SW 1271 (cell line): ENCODE measurements at regions not wholly inside any gene's neighbourhood (a gene's known extent, or its start where the extent isn't known, plus 50 kb on each side); places are given as distances from the start of the nearest gene placed in this dataset.
A peak's percentile ranks its signal among the peaks of the same experiment; 100 is the strongest.

ENCODE experiments used
- DNase-seq, 2 experiments: peaks; one replicate each; lab custom pipeline; 2025; lab: John Stamatoyannopoulos, UW

DNA sequence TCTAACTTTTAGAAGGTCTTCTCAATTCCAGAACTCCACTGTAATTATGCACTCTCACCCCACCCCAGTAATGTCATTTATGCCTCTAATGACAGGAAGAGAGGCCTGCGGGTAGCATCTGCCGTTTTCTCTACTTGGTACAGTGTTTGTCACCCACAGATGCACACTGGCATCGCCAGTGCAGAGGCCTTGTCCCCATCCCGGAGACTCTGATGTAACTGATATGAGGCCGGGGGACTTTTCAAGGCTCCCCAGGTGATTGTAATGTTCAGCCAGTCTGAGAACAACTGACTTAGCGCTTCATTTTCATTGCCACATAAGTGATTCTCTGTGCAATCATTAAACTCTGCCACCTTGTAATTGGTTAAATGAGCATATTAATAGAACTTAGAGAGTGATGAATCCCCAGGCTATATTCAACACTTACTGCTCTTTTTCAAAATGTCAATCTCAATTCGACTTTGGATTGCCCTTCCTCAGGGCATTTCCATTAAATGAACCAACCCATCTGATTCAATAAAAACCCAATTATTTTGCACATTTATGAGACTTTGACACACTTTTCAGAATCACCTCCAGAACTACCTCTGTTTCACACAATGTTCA, 113.2 kb downstream of the HERPUD2 start:
- no peak for DNase-seq

DNA sequence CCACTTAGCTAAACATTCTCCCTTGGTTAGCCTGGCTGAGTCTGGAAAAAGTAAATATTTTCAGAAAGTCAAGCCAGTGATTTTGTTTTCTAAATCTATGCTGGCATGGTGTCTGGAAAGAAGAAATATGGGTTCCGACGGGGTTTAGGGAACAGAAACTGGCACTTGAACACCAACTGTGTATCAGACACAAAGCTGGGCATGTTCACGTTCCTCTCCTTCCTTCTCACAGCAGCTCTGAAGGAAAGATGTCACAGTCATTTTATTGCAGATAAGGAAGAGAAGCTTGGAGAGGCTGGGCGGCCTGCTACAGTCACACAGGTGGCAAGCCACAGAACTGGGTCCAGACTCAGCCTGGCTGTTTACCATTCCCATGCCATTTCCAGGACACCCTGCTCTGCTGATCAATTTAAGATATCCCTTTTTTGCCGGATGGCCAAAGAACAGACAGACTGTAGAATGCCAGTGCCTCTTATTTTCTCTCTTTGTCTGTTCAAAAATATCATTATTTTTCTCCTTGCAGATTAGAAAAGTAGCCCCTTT, 118.8 kb downstream of the HERPUD2 start:
- no peak for DNase-seq

DNA sequence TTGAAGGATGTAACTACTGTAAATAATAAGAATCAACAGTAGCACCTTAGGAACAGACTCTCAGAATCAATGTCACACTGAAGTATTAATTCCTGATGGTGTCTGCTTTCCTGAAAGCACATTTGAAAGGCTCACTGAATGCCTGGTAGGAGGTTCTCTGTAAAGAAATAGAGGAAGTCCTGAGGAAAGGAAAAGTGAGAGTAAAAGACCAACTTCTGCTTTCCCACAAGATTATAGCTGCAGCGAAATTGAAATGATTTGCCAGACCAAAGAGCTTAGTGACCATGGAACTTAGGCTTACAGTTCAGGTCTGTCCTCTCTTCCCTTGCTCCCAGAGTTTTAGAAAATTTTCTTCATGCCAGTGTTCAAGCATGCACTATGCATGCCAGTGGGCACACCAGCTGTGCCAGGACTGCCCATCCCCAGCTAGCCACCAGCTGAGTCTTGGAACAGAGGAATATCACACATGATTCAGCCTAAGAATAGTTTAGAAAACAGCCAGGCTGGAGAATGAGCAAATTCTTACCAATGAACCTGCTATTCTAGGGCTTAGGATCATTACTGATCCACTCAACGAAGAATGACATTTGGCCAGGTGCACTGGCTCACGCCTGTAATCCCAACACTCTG, 123.2 kb downstream of the HERPUD2 start:
- DNase-seq: no peak

DNA sequence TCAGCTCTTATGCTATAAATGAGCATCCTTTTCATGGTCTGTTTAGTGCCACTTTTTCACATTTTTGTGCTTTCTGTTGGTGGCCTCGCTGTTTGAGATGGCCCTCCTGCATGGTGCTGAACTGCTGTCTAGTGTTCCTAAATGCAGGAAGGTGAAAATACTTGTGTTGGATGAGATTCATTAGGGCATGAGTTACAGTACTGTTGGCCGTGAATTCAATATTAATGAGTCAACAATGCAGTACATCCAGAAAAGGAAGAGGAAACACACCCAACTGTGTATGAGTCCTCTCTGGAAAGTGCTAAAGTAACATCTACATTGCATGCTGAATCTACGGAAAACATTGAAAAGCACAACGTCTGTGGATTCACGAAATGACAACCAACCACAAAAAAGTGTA, 124.0 kb downstream of the HERPUD2 start:
- no peak for DNase-seq

DNA sequence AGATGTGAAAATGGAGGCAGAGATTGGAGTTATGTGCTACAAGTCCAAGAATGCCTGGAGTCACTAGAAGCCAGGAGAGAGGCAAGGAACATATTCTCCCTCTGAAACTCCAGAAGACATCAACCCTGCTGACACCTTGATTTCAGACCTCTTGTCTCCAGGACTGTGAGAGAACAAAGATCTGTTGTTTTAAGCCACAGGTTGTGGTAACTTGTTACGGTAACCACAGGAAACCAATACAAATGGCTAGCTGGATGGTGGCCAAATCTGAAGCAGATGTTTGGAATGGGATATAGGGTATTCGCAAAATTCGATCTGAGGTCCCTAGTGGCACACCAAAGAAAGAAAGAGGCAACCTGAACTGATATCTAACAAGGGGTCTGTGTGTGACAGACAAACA, 129.0 kb downstream of the HERPUD2 start:
- DNase-seq: no peak

DNA sequence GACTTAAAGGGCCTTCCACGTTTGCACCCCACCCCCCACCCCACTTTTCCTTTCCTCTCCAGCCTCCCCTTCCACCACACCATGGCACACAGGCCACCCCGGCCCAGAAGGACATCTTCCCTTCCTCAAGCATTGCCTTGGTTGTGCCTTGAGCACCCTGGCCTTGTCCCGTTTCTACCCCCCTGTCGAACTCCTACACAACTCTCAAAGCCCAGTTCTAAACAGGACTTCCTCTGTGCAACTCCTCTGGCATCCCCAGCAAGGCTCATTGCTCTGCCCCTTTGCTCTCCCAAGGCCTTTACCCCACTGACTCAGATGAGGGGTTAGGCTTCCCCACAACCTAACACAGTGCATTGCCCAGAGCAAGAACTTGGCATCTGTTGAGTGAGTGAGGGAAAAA, 136.1 kb downstream of the HERPUD2 start:
- no peak for DNase-seq

DNA sequence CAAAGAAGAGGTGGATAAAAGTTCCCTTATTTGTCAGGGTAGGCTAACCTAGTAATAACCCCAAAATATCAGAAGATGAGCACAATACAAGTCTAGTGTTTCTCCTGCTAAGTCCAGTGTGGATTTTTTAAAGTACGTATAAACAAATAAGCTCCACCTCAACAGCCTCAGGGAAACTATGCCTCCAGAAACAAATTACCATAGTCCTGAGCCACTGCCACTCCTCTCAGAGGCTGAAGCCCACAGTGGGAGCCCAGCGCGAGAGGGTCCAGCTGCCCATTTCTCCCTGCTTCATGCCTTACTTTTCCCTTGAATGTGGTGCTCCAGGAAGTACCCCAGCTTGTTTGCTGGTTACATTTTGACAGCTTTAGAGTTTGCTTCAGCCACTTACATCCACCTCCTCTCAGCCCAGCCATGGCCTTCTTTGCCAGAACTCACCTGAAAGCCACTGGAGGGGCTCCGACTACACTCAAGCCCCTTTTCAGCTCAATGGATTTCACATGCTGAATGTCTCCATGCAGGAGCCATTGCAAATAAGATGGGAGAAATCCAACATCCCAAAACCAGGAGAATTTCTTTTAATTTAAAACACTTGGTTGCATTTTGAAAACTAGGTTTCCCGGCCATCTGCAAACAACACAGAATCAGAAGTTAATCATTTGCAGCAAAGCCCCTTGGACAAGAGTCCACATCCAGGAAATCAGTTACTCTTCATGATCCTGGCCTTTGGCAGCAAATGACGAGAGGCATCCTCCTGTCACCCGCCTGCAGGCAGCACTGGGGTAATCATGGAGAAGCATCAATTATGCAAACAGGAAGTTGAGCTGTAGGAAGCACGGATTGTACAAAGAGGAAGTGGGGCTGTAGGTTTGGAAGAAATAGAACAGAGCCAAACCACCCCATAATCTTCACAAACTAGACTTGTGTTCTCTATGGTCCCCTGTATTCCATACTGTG, 138.1 kb downstream of the HERPUD2 start:
- no peak for DNase-seq

DNA sequence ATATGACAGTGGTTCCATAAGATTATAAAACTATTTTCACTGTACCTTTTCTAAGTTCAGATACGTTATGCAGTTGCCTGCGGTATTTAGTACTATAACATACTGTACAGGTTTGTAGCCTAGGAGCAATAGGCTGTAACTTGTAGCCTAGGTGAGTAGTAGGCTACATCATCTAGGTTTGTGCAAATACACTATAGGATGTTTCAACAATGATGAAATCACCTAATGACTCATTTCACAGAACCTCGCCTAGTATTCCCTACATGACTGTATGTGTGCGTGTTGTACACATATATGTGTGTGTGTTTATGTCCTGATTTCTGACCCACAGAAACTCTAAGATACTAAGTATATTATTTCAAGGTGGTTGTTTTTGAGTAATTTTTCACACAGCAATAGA, 139.0 kb downstream of the HERPUD2 start:
- no peak for DNase-seq

DNA sequence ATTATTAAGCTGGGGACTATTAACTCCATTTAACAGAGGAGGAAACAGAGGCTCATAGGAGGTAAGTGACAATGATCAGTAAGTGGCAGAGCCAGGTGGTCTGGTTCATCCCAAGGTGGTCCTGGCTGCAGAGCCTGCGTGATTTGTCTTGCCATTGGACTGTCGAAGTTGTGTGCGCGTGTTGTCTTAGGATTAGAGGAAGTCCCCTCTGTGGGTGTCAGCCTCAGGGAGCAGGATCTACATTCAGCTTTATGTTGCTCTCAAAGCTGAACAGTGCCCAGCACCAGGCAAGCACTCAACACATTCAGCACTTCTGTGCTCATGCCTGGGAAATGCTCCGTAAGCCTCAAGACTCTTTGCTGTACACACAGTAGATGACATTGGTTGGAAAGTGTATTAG, 139.5 kb downstream of the HERPUD2 start:
- no peak for DNase-seq

DNA sequence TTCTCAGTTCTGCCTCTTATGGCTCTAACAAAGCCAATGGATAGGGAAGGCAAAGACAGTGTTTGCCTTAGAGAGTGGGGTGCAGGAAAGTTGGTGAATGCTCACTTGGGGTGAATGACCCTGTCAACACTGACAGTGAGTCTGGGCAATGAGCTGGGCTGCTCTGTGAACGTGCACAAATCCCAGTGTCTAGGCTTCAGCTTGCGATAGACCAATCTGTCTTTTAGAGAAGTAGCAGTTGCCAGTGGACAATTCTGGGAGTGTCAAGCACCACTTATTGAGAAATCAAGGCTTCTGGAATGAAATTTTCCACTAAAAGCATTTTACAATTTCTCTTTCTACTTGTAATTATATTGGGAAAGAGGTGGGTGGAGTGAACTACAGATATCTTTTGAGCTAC, 141.4 kb downstream of the HERPUD2 start:
- no peak for DNase-seq

DNA sequence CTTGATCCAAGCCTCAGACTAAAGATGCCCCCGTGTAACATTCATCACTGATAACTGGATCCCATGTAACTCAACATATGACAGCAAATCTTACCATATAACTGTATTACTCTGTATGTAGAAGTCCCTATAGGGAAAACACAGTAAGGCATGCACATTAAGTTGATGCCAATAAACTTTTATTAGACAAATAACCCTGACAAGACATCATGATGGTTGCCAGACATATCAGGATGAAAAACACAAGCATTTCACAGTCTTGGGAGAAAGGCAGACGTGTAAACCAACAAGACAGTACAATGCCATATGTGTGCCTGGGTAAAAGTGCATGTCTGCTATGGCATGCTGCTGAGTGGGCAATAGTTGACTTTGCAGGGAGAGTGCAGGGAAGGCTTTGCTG, 142.2 kb downstream of the HERPUD2 start:
- DNase-seq: no peak

DNA sequence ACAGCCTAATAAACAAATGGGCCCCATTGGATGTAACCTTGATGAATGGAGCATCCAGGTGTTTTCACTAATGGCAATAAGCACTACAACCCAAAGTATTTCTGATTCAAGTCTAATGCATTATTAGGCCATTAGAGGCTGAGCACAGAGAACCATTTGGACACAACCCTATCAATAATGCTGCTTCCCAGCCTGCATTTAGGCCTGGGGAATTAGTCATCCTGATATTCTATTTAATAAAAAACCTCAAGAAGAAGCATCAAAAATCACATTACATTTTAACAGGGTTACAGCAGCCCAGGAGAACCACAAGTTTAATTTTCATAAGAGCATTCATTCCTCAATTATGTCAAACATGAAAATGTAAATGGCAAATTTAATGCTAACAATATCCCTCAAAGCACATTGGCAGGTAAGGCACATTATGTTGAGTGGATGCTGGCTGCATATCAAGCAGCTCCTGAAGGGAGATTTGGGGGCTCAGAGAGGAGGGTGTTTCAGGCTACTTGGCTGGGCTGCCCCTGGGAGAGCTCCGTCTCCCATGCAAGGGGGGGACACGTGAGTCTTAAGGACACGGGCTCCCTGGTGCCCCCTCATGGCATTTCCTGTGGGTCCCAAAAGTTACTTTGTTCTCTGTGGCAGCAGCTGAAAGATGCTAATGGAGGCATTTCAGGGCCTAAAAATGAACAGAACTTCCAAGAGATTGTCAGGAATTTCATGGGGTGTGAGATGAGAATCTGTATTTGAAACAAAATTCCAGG, 143.4 kb downstream of the HERPUD2 start:
- DNase-seq: no peak

DNA sequence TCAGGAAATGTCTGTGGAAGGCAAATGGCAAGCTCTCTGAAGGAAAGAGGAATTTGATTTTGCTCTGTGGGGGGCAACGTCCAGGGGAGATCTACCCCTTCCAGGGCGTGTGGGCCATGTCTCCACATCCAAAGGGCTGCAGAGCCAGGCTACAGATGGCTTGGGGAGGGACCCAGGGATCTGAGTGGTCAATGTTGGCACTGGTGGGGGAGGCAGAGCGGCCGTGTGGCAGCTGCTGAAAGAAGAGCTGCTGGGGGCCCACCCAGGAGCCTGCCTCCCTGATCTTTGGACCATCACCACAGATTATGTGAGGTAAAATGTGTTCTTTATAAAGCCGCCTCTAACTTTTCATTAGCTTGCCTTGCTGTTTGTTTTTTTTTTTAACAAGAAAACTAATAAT, 144.1 kb downstream of the HERPUD2 start:
- no peak for DNase-seq

DNA sequence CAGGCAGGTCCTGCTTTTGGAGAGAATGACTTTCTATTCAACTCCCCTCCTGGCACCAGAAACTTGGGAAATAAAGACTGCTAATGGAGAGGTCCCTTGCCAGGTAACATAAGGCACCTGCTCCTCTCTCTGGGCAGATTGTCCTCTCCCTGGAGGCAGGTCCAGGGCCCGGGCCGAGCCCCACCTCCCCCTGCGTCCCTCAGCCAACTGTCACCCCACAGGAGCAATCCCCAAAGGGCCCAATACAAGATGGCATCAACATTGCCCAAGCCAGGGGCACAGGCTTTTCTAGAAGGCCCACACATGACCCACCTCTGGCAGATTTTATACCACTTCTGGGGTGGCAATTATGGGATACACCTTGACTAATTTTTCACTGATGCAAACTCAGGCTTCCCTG, 145.2 kb downstream of the HERPUD2 start:
- no peak for DNase-seq

DNA sequence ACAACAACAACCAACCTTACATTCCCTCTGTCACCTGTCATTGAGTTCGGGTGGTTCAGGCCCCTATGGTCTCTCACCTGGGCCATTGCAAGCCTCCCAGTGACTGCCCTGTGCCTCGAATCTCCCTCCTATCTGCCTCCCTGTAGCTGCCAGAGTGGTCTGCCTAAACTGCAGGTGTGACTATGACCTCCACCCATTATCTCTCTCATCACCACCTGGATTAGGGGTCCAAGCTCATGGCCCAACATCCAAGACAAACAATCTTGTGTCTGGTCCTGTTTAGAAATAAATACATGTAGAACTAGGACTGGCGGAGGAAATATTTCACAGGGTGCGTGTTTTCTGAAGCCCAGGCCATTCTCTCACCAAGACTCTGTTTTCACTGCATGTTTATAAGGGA, 146.6 kb downstream of the HERPUD2 start:
- no peak for DNase-seq

DNA sequence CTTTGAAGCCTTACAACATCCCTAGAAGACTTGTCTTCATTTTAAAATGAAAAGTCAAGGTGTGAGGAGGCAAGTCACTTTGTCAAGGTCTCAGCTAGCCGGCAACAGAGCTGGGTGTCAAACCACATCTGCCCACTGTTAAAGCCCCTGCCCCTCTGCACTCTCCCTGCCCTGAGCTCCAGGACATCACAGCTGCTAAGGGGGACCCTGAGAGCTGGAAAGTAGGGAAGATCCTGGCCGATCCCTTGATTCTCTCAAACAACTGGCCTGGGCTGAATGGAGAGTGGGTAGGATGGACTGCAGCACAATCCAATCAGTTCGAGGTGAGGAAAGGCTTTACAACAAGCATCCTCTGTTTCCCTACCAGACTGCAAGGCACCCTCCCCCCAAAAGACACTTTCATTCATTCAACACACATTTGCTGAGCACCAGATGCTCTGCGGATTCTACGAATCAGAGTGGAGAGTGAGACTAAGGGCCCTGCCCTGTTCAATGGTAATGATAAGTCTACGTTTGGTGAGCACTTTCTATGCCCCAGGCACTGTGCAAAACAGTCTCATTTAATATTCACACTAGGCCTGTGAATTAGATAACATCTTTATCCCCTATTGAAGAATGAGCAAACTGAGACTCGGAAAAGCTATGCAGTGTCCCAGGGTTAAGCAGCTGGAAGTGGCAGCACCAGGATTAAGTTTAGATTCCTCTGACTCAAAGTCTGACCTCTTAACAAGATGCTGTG, 148.1 kb downstream of the HERPUD2 start:
- no peak for DNase-seq

DNA sequence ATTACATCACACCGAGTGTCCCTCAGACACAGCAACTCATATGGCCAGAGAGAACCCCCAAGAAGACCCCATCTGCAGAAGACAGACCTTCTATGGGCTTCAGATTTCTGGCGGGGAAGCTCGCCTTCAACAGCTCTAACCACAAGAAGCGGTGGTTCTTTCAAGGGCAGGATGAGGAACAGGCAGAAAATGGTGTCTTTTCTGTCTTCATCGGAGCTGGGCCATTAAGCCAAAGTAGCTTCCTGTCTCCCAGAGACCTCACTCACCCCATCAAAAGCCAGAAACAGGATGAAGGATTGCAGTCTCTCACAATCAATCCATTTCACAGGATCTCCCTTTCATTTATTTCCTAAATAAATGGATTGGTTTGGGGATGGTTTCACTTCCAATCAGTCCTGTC, 149.1 kb downstream of the HERPUD2 start:
- DNase-seq: no peak

DNA sequence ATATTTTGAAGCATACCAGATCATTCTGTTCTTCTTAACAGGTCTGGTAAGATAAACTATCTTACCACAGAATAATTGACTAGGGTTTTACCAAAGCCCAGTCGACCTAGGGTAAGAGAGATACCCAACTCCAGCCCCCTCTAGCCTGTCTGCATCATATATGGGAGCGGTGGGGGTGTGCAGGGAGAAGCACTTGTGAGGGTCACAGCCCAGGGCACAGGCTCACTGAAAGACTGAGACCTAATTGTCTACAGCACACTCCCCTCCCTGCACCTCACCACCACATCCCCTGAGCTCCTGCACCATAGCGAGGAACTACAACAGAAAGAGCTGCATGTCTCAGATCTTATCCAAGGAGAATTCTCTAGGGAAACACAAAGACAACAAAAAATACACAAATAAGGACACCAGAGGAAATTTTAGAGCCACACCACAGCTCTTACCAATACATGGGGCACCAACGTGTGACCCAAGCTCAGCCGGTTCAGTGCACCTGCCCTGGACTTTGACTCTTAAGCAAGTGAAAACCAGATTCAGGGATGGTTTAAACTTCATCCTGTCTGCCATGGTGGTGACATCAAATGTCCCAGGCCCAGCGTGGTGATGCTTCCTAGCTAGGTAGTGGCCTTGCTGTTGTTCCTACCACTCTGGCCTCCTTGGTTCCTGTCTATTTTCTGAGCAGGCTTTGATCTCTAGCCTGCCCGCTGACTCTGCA, 150.8 kb downstream of the HERPUD2 start:
- no peak for DNase-seq

DNA sequence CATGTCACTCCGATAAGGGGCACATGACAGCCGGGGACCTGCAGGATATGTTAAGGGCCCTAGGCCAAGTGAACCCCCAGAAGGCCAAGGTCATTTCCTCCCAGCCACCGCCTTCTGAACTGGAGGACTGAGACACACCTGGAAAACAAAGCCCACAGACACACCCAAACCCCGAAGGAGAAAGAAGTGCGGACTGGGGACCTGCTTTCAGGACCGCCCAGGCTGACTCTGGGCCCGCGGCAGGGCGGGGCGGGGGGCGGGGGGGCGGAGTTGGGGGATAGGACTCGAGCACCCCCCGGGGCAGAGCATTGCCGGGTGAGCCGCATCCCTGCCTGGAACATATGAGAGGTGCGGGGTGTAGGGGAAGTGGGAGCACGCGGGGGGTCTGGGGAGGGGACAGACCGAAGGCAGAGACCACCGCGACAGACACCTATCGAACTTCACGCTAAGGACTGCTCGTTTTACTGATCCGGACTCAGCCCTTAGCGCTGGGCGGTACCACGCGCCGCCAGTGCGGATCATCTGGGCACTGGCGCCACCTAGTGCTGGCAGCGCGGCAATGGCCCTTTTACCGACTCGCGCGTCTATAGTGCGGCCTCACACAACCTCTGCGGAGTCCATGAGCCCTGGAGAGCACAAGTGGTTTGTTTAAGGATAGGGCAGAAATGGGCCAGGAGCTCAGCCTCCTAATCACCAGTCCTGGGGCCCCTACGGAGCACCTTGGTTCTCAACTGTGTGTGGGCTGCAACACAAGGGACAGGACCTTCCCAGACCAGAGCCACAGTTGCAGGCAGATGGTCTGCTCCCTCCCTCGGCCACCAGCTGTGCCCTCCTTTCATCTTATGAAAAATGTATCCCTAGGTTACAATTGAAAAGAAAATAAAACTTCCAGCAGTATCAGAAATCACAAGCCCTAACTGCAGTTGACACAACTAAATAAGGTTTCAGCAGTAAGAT, 157.6 kb downstream of the HERPUD2 start:
- peak in 1 of 2 experiments; percentile 59 for DNase-seq
